ENCODE measurements at regions not wholly inside any gene's neighbourhood (a gene's known extent, or its start where the extent isn't known, plus 50 kb on each side); places are given as distances from the start of the nearest gene placed in this dataset.

GRCh38 chr6:90653750-90654149, 66.9 kb upstream of the MAP3K7 start:
- no peak for TF ChIP-seq SUZ12 (IDR thresholded peaks at IDR 0.05; ENCODE audit: extremely low read depth, insufficient read depth, insufficient read length)
- no peak for TF ChIP-seq YY1 (IDR thresholded peaks at IDR 0.05; ENCODE audit: insufficient read depth, insufficient read length)
- TF ChIP-seq ZNF274 (IDR thresholded peaks at IDR 0.05; ENCODE audit: low read depth, low read length), result no peak
